Neural cell (in vitro differentiated cells): ENCODE measurements at regions not wholly inside any gene's neighbourhood (a gene's known extent, or its start where the extent isn't known, plus 50 kb on each side); places are given as distances from the start of the nearest gene placed in this dataset.

ENCODE experiments used
- H2AFZ ChIP-seq: fragments of 200-600, 300-800 bp; sonication (generic), shearing (Covaris generic); 2 replicates; pipeline ENCODE4 v1.6.0; 2014; ENCODE audit warnings: low read depth, mild to moderate bottlenecking, antibody characterized with exemption, low read length, moderate library complexity
- H3F3A ChIP-seq: fragments of 200-600 bp; shearing (Covaris generic); 2 replicates; pipeline ENCODE4 v1.6.1; 2016; ENCODE audit warnings: mild to moderate bottlenecking, moderate library complexity, mixed read lengths, antibody characterized with exemption, low read length; ENCODE audit not compliant: insufficient read depth, poor library complexity, severe bottlenecking
- H3K27ac ChIP-seq: fragments of 200-600, 300-800 bp; sonication (generic), shearing (Covaris generic); 2 replicates; pipeline ENCODE4 v1.5.1; 2014; ENCODE audit warnings: mild to moderate bottlenecking, low read length, moderate library complexity
- H3K27me3 ChIP-seq: fragments of 300-800, 200-600 bp; sonication (generic), shearing (Covaris generic); 2 replicates; pipeline ENCODE4 v1.6.0; 2014; ENCODE audit warnings: mild to moderate bottlenecking, low read depth, low read length, moderate library complexity; ENCODE audit not compliant: insufficient read depth
- H3K36me3 ChIP-seq: fragments of 300-800, 200-600 bp; sonication (generic), shearing (Covaris generic); 2 replicates; pipeline ENCODE4 v1.5.1; 2014; ENCODE audit warnings: mild to moderate bottlenecking, antibody characterized with exemption, low read length, moderate library complexity; ENCODE audit not compliant: insufficient read depth
- H3K4me2 ChIP-seq: fragments of 300-800, 200-600 bp; sonication (generic), shearing (Covaris generic); 2 replicates; pipeline ENCODE4 v1.6.0; 2014; ENCODE audit warnings: mild to moderate bottlenecking, low read length
- H3K4me3 ChIP-seq: fragments of 300-800, 200-600 bp; sonication (generic), shearing (Covaris generic); 2 replicates; pipeline ENCODE4 v1.5.1; 2014; ENCODE audit warnings: mild to moderate bottlenecking, low read length, moderate library complexity
- H3K79me2 ChIP-seq: fragments of 200-600 bp; shearing (Covaris generic); replicated peaks from 2 replicates; pipeline ENCODE4 v1.6.0; 2014; ENCODE audit warnings: mild to moderate bottlenecking, low read length, moderate library complexity; ENCODE audit not compliant: insufficient read depth
- H3K9ac ChIP-seq: fragments of 300-800, 200-600 bp; sonication (generic), shearing (Covaris generic); 2 replicates; pipeline ENCODE4 v1.6.1; 2016; ENCODE audit warnings: mild to moderate bottlenecking, low read length, mixed read lengths
- H3K9me2 ChIP-seq: fragments of 200-600 bp; shearing (Covaris generic); 2 replicates; pipeline ENCODE4 v1.6.1; 2016; ENCODE audit warnings: mild to moderate bottlenecking, low read length, mixed read lengths; ENCODE audit not compliant: insufficient read depth
- H3K9me3 ChIP-seq: fragments of 200-600, 300-800 bp; sonication (generic), shearing (Covaris generic); 2 replicates; pipeline ENCODE4 v1.6.1; 2016; ENCODE audit warnings: mild to moderate bottlenecking, mixed run types, low read length, moderate library complexity, mixed read lengths
- H4K20me1 ChIP-seq: fragments of 200-600 bp; shearing (Covaris generic); 2 replicates; pipeline ENCODE4 v1.6.1; 2016; ENCODE audit warnings: mild to moderate bottlenecking, mixed run types; ENCODE audit not compliant: insufficient read depth
- EP300 ChIP-seq: fragments of 450-650 bp; conservative IDR thresholded peaks from 2 replicates; pipeline ENCODE4 v1.6.1; 2014; ENCODE audit warnings: antibody characterized with exemption, mild to moderate bottlenecking, moderate library complexity; ENCODE audit not compliant: poor library complexity, severe bottlenecking
- EZH2 ChIP-seq: fragments of 200-600, 300-800 bp; shearing (Covaris generic), sonication (generic); IDR thresholded peaks from 2 replicates; pipeline ENCODE4 v1.6.1; 2014; ENCODE audit warnings: antibody characterized with exemption, low read length, borderline replicate concordance, mild to moderate bottlenecking; ENCODE audit not compliant: insufficient read depth, poor library complexity, severe bottlenecking
- MXI1 ChIP-seq: fragments of 450-650 bp; conservative IDR thresholded peaks from 2 replicates; pipeline ENCODE4 v1.6.1; 2014; ENCODE audit warnings: antibody characterized with exemption, mild to moderate bottlenecking; ENCODE audit not compliant: poor library complexity, severe bottlenecking
- POLR2AphosphoS5 ChIP-seq: IDR thresholded peaks from 2 replicates; pipeline ENCODE4 v1.6.1; 2012
- RAD21 ChIP-seq: fragments of 450-650 bp; conservative IDR thresholded peaks from 2 replicates; pipeline ENCODE4 v1.6.1; 2014; ENCODE audit warnings: antibody characterized with exemption, mild to moderate bottlenecking, moderate library complexity
- SMC3 ChIP-seq: fragments of 450-650 bp; conservative IDR thresholded peaks from 2 replicates; pipeline ENCODE4 v1.6.1; 2014; ENCODE audit warnings: antibody characterized with exemption, mild to moderate bottlenecking, moderate library complexity; ENCODE audit not compliant: poor library complexity
- TAF1 ChIP-seq: IDR thresholded peaks from 2 replicates; pipeline ENCODE4 v1.6.1; 2012; ENCODE audit warnings: low read depth
- TF ChIP-seq, protein P1 (sequence below): fragments of 450-650 bp; IDR thresholded peaks from 2 replicates; pipeline ENCODE4 v1.5.1; 2014; ENCODE audit warnings: antibody characterized with exemption, mild to moderate bottlenecking, moderate library complexity; ENCODE audit not compliant: poor library complexity, severe bottlenecking
- TF ChIP-seq, protein P2 (sequence below): IDR thresholded peaks from 2 replicates; pipeline ENCODE4 v1.6.1; 2012; ENCODE audit warnings: borderline replicate concordance

DNA sequence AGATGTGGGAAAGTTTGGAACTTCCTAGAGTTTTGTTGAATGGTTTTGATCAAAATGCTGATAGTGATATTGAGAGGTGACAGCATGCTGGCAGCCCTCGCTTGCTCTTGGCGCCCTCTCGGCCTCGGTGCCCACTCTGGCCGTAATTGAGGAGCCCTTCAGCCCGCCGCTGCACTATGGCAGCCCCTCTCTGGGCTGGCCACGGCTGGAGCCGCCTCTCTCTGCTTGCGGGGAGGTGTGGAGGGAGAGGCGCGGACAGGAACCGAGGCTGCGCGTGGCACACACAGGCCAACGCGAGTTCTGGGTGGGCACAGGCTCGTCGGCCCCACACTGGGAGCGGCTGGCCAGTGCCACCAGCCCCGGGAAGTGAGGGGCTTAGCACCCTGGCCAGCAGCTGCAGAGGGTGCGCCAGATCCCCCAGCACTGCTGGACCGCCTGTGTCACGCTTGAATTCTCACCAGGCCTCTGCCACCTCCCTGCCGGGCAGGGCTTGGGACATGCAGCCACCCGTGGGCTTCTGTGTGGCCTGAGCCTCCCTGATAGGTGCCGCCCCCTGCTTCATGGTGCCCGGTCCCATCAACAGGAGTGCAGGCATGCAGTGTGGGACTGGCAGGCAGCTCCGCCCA, 488.5 kb downstream of the CYLC2 start:
- H3K36me3 ChIP-seq = no peaks in the 10 kb centered on the region
- H3K4me3 ChIP-seq = no peak overlapping the region
- H3K9me3 ChIP-seq = no peaks in the 10 kb centered on the region
- no peak overlapping the region for H3K4me2 ChIP-seq
- no peaks in the 10 kb centered on the region for H3F3A ChIP-seq
- no peaks in the 10 kb centered on the region for H3K9me2 ChIP-seq
- no peaks in the 10 kb centered on the region for H3K79me2 ChIP-seq
- H2AFZ ChIP-seq = no peak overlapping the region
- no peak overlapping the region for H3K9ac ChIP-seq
- H3K27ac ChIP-seq = no peak overlapping the region
- TF ChIP-seq TAF1 = no peak
- TF ChIP-seq MXI1 = no peak
- TF ChIP-seq, protein P1, sequence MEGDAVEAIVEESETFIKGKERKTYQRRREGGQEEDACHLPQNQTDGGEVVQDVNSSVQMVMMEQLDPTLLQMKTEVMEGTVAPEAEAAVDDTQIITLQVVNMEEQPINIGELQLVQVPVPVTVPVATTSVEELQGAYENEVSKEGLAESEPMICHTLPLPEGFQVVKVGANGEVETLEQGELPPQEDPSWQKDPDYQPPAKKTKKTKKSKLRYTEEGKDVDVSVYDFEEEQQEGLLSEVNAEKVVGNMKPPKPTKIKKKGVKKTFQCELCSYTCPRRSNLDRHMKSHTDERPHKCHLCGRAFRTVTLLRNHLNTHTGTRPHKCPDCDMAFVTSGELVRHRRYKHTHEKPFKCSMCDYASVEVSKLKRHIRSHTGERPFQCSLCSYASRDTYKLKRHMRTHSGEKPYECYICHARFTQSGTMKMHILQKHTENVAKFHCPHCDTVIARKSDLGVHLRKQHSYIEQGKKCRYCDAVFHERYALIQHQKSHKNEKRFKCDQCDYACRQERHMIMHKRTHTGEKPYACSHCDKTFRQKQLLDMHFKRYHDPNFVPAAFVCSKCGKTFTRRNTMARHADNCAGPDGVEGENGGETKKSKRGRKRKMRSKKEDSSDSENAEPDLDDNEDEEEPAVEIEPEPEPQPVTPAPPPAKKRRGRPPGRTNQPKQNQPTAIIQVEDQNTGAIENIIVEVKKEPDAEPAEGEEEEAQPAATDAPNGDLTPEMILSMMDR = no peak
- no peak for TF ChIP-seq EP300
- TF ChIP-seq, protein P2, sequence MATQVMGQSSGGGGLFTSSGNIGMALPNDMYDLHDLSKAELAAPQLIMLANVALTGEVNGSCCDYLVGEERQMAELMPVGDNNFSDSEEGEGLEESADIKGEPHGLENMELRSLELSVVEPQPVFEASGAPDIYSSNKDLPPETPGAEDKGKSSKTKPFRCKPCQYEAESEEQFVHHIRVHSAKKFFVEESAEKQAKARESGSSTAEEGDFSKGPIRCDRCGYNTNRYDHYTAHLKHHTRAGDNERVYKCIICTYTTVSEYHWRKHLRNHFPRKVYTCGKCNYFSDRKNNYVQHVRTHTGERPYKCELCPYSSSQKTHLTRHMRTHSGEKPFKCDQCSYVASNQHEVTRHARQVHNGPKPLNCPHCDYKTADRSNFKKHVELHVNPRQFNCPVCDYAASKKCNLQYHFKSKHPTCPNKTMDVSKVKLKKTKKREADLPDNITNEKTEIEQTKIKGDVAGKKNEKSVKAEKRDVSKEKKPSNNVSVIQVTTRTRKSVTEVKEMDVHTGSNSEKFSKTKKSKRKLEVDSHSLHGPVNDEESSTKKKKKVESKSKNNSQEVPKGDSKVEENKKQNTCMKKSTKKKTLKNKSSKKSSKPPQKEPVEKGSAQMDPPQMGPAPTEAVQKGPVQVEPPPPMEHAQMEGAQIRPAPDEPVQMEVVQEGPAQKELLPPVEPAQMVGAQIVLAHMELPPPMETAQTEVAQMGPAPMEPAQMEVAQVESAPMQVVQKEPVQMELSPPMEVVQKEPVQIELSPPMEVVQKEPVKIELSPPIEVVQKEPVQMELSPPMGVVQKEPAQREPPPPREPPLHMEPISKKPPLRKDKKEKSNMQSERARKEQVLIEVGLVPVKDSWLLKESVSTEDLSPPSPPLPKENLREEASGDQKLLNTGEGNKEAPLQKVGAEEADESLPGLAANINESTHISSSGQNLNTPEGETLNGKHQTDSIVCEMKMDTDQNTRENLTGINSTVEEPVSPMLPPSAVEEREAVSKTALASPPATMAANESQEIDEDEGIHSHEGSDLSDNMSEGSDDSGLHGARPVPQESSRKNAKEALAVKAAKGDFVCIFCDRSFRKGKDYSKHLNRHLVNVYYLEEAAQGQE = no peak
- TF ChIP-seq RAD21 = no peak
- no peak for TF ChIP-seq SMC3
- no peak for TF ChIP-seq EZH2
- no peak for TF ChIP-seq POLR2AphosphoS5
- no peaks in the 10 kb centered on the region for H4K20me1 ChIP-seq
- no peaks in the 10 kb centered on the region for H3K27me3 ChIP-seq

DNA sequence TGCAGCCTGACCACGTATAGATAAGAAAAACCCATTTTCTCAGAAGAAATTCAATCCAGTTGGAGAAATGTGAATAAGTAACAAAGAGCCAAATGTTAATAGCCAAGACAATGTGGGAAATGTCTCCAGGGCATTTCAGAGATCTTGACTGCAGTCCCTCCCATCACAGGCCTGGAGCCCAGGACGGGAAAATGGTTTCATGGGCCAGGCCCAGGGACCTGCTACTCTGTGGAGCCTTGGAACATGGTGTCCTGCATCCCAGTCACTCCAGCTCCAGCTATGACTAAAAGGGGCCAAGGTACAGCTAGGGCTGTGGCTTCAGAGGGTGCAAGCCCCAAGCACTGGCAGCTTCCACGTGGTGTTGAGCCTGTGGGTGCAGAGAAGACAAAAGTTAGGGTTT, 490.0 kb downstream of the CYLC2 start:
- Histone ChIP-seq H3K79me2 (no peaks in the 10 kb centered on the region), H3K4me3 (no peak overlapping the region), H3K36me3 (no peaks in the 10 kb centered on the region), H3K27me3 (no peaks in the 10 kb centered on the region), H3F3A (no peaks in the 10 kb centered on the region), H3K9me3 (no peaks in the 10 kb centered on the region), H2AFZ (no peak overlapping the region), H3K9ac (no peak overlapping the region), H3K27ac (no peak overlapping the region), H4K20me1 (no peaks in the 10 kb centered on the region), H3K9me2 (no peaks in the 10 kb centered on the region), H3K4me2 (no peak overlapping the region)
- TF ChIP-seq TAF1 = no peak
- TF ChIP-seq, protein P2 = no peak
- no peak for TF ChIP-seq MXI1
- TF ChIP-seq SMC3 = no peak
- TF ChIP-seq EP300 = no peak
- TF ChIP-seq POLR2AphosphoS5 = no peak
